GM18861 (cell line): ENCODE measurements at regions not wholly inside any gene's neighbourhood (a gene's known extent, or its start where the extent isn't known, plus 50 kb on each side); places are given as distances from the start of the nearest gene placed in this dataset.
"Not testable (repeated sequence)": the region's sequence is repeated elsewhere in the genome, so short reads cannot be mapped to it uniquely, and the experiment has no call there.

ENCODE experiments used
- ATAC-seq: cut with Tn5 transposase; IDR thresholded peaks from one replicate; pipeline ENCODE4 v1.9.1; 2021; ENCODE audit not compliant: unreplicated experiment

DNA sequence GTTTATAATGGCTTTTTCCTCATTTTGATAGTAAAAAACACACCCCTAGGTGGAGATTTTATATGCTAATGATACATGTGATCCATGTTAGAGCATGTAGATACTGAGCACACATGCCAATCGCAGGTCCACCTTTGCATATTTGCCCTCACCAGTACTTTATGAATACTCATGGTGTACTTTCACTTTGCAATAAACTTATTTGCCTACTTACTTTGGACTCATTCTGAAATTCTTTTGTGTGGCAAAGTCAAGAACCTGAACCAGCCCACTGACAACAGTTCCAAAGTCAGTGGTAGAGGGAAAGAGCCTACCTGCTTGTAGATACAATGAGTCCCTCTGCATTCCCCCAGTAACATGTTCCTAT, 58.5 kb upstream of the DHRS4 start:
- no peak for ATAC-seq

DNA sequence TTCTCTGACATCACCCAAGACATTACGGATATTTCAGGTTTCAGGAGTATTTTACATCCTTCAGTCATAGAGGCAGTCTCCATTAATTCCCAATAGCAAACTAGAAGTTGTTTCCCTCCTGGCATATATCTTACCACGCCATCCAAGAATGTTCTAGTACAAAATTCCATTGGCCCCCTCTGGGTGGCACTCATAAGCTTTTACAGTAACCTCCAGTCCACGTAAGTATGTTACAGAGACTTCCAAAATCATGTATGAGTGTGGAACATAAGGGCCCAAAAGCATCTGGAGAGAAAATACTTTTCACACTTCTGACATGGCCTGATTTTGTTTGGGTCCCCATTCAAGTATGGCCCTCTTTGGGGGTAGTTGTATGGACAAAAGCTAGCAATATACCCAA, 58.1 kb upstream of the DHRS4 start:
- ATAC-seq = no peak

DNA sequence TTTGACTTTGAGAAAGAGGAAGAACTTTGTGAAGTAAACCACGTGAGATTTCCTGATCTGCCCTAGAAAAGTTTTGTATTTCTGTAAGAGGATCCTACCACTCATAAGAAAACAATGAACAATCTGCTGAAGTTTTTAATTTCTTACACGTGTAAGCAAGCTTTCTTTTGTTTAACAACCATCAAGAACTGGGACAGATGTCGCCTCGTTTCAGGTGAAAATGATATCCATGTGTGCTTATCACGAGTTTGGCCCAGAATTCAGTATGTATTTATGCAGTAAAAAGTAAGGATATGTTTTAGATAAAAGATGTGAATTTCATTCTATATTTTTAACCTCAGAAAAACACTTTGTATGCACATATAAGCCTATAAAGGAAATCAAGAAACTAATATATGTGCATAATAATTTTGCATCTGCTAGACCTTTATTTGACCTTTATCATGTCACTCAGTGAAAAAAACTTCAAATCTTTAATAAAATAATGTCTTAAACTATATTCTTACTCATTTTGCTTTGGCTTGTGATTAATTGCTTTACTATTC, 56.9 kb upstream of the DHRS4 start:
- ATAC-seq = no peak

DNA sequence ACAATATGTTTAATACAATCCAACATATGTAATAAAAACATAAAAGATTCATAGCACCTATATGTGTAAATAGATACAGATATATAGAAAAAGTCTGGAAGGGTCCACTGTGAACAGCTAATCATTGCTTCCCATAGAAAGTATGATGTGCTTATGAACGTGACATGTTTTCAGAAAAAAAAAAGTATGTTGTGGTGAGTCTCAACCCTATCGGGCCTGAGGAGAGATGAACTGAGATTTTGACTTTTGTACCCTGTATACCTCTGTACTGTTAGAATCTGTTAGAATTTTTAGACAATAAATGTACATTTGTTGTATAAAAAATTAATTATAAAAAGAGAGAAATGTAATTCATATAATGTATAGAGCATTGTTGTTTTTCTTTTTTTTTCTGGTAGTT, 56.3 kb upstream of the DHRS4 start:
- ATAC-seq = not testable (repeated sequence)

DNA sequence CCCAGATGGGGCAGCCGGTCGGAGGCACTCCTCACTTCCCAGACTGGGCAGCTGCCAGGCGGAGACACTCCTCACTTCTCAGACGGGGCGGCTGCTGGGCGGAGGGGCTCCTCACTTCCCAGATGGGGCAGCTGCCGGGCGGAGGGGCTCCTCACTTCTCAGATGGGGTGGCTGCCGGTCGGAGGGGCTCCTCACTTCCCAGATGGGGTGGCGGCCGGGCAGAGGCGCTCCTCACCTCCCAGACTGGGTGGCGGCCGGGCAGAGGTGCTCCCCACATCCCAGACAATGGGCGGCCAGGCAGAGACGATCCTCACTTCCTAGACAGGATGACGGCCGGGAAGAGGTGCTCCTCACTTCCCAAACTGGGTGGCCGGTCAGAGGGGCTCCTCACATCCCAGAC, 55.2 kb upstream of the DHRS4 start:
- ATAC-seq = not testable (repeated sequence)

DNA sequence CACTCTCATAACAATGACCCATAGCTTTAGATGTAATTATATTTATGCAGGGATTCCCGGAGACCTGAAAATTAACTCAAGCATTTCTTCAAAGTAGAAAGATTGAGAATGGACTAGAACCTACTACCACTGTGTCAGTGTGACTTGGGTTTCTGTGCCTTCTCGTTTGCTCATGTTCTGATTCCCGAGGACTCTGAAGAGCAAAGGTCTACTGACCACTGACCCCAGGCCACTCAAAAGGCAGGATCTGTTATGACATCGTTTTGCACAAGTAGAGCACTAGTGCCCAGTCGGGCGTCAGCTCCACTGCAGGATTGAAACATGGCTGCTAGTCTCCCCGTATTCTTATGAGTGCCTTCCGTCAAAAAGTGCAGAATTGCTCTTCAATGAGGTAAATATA, 53.8 kb upstream of the DHRS4 start:
- ATAC-seq = no peak

DNA sequence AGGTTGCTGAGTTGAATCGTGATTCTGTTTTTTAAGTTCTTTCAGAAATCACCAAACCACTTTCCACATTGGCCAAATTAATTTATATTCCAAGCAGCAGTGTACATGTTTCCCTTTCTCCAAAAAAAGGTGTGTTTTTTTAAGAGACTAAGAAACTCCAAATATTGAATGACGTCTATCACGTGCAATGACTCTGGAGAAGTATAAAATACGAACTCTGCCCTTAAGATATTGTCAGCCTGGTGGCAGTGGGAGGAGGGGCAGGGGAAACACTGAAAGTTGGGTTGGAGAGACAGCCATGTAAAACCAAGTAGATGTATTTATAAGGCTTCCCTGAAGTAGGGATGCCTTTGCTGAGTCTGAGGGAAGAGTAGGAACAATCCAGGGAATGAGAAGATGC, 50.1 kb upstream of the DHRS4 start:
- no peak for ATAC-seq
